ENCODE measurements at regions not wholly inside any gene's neighbourhood (a gene's known extent, or its start where the extent isn't known, plus 50 kb on each side); places are given as distances from the start of the nearest gene placed in this dataset.

- TF ChIP-seq POLR2A (IDR thresholded peaks at IDR 0.05) (no peak), CTCF (IDR thresholded peaks at IDR 0.05) (no peak)
These were observed 63.1 kb upstream of the ICA1 start for GRCh38 chr7:8325067-8325466.

All from right lobe of liver (tissue), 4 donors.